WTC11 (cell line): ENCODE measurements at regions not wholly inside any gene's neighbourhood (a gene's known extent, or its start where the extent isn't known, plus 50 kb on each side); places are given as distances from the start of the nearest gene placed in this dataset.
"Not testable (repeated sequence)": the region's sequence is repeated elsewhere in the genome, so short reads cannot be mapped to it uniquely, and the experiment has no call there.

Source experiments
- ATAC-seq: fragments of 200-7000 bp; cut with Tn5 transposase; 2 replicates; pipeline ENCODE4 v1.10.0; 2021; ENCODE audit warnings: mild to moderate bottlenecking, moderate library complexity
- CTCF ChIA-PET: fragments of 300-600 bp; sonication (Branson Sonifier 250); formaldehyde crosslinking; loops from one replicate; lab custom pipeline; 2021; ENCODE audit warnings: antibody characterized with exemption; lab: Charles Lee
- POLR2A ChIA-PET: fragments of 350-600 bp; sonication (Branson Sonifier 250); formaldehyde crosslinking; loops from one replicate; lab custom pipeline; 2021; ENCODE audit warnings: antibody characterized with exemption; lab: Charles Lee
- DNase-seq: peaks from one replicate; pipeline ENCODE4 v3.0.0; 2021; ENCODE audit warnings: low spot score
- H3K27ac Mint-ChIP-seq: 2 replicates; pipeline ENCODE4 v1.8.0; 2021; ENCODE audit warnings: mixed read lengths
- H3K27me3 Mint-ChIP-seq: 2 replicates; pipeline ENCODE4 v1.8.0; 2021; ENCODE audit warnings: low read depth, mild to moderate bottlenecking, moderate library complexity, mixed read lengths
- H3K36me3 Mint-ChIP-seq: 2 replicates; pipeline ENCODE4 v1.8.0; 2021; ENCODE audit warnings: mixed read lengths
- H3K4me1 Mint-ChIP-seq: 2 replicates; pipeline ENCODE4 v1.8.0; 2022; ENCODE audit warnings: mixed read lengths
- H3K4me3 Mint-ChIP-seq: 2 replicates; pipeline ENCODE4 v1.8.0; 2021; ENCODE audit warnings: mild to moderate bottlenecking, moderate library complexity, mixed read lengths
- H3K9me3 Mint-ChIP-seq: 2 replicates; pipeline ENCODE4 v1.8.0; 2021; ENCODE audit warnings: mixed read lengths
- CDX4 ChIP-seq: fragments of 250-450 bp; sonication (Bioruptor Pico); IDR thresholded peaks from 2 replicates; pipeline ENCODE4 v1.9.0; 2021; ENCODE audit warnings: moderate library complexity, mild to moderate bottlenecking, inconsistent platforms, borderline replicate concordance
- E2F4 ChIP-seq: sonication (generic); formaldehyde crosslinking; IDR thresholded peaks from 2 replicates; pipeline ENCODE4 v1.8.1; 2022; ENCODE audit warnings: low read depth, mild to moderate bottlenecking, moderate library complexity, missing genetic modification reagents, borderline replicate concordance
- ERG ChIP-seq: fragments of 250-450 bp; sonication (Bioruptor Pico); IDR thresholded peaks from 2 replicates; pipeline ENCODE4 v1.8.0; 2021; ENCODE audit warnings: mild to moderate bottlenecking
- KAT7 ChIP-seq: sonication (generic); formaldehyde crosslinking; IDR thresholded peaks from 2 replicates; pipeline ENCODE4 v1.8.1; 2023; ENCODE audit warnings: missing genetic modification reagents, mild to moderate bottlenecking, borderline replicate concordance
- PRDM15 ChIP-seq: sonication (generic); formaldehyde crosslinking; IDR thresholded peaks from 2 replicates; pipeline ENCODE4 v1.8.0; 2022; ENCODE audit warnings: missing genetic modification reagents
- SOX15 ChIP-seq: fragments of 250-450 bp; sonication (Bioruptor Pico); IDR thresholded peaks from 2 replicates; pipeline ENCODE4 v1.9.0; 2021; ENCODE audit warnings: mild to moderate bottlenecking
- SP1 ChIP-seq: sonication (generic); formaldehyde crosslinking; conservative IDR thresholded peaks from 2 replicates; pipeline ENCODE4 v1.8.1; 2022; ENCODE audit warnings: missing genetic modification reagents
- ZSCAN18 ChIP-seq: fragments of 250-450 bp; sonication (Bioruptor Pico); IDR thresholded peaks from 2 replicates; pipeline ENCODE4 v2.1.2; 2022; ENCODE audit warnings: mild to moderate bottlenecking, moderate library complexity

- TF ChIP-seq E2F4 (CRISPR knock-in tag), result no peak
- no peak for TF ChIP-seq CDX4 (CRISPR knock-in tag)
- TF ChIP-seq, all 79 proteins: peak for 0
Observed at GRCh38 chr14:105919458-105920150, 393.2 kb downstream of the TMEM121 start (continued).

- DNase-seq, H3K4me3 Mint-ChIP-seq, H3K27ac Mint-ChIP-seq, POLR2A ChIA-PET, ATAC-seq, CTCF ChIA-PET, H3K4me1 Mint-ChIP-seq: not testable (repeated sequence)
- Mint-ChIP-seq H3K9me3 (peaks cover 46% of the 10 kb centered on the region), H3K36me3 (peaks cover 51% of the 10 kb centered on the region), H3K27me3 (peaks cover 10% of the 10 kb centered on the region)
Observed at GRCh38 chr14:105920151-105920700, 393.8 kb downstream of the TMEM121 start.

GRCh38 chr14:105920803-105921755 lies 394.7 kb downstream of the TMEM121 start:
- POLR2A ChIA-PET, CTCF ChIA-PET, H3K4me1 Mint-ChIP-seq, DNase-seq, ATAC-seq, H3K27ac Mint-ChIP-seq, H3K4me3 Mint-ChIP-seq: not testable (repeated sequence)
- peaks cover 10% of the 10 kb centered on the region for H3K27me3 Mint-ChIP-seq
- H3K9me3 Mint-ChIP-seq, result peaks cover 46% of the 10 kb centered on the region
- H3K36me3 Mint-ChIP-seq, result peaks cover 58% of the 10 kb centered on the region

- H3K4me1 Mint-ChIP-seq, ATAC-seq, CTCF ChIA-PET, H3K27ac Mint-ChIP-seq, DNase-seq, POLR2A ChIA-PET, H3K4me3 Mint-ChIP-seq: not testable (repeated sequence)
- H3K36me3 Mint-ChIP-seq, result peaks cover 55% of the 10 kb centered on the region
- peaks cover 42% of the 10 kb centered on the region for H3K9me3 Mint-ChIP-seq
- H3K27me3 Mint-ChIP-seq, result peaks cover 10% of the 10 kb centered on the region
Observed at GRCh38 chr14:105921781-105922180, 395.4 kb downstream of the TMEM121 start.

- H3K36me3 Mint-ChIP-seq, result peaks cover 56% of the 10 kb centered on the region
- H3K4me3 Mint-ChIP-seq, H3K4me1 Mint-ChIP-seq, CTCF ChIA-PET, DNase-seq, H3K27ac Mint-ChIP-seq, ATAC-seq, POLR2A ChIA-PET: not testable (repeated sequence)
- H3K27me3 Mint-ChIP-seq, result peaks cover 10% of the 10 kb centered on the region
- H3K9me3 Mint-ChIP-seq, result peaks cover 49% of the 10 kb centered on the region
Observed at GRCh38 chr14:105923520-105924191, 397.3 kb downstream of the TMEM121 start.

GRCh38 chr14:105924951-105925591 lies 398.7 kb downstream of the TMEM121 start:
- peaks cover 53% of the 10 kb centered on the region for H3K36me3 Mint-ChIP-seq
- peaks cover 10% of the 10 kb centered on the region for H3K27me3 Mint-ChIP-seq
- no peak overlapping the region for H3K4me3 Mint-ChIP-seq
- ChIA-PET POLR2A (no interaction called here), CTCF (no interaction called here)
- DNase-seq (no peak), ATAC-seq (no peak)
- no peaks in the 10 kb centered on the region for H3K4me1 Mint-ChIP-seq
- H3K27ac Mint-ChIP-seq, result no peak overlapping the region
- H3K9me3 Mint-ChIP-seq, result peaks cover 47% of the 10 kb centered on the region
- TF ChIP-seq SOX15 (CRISPR knock-in tag) (no peak), KAT7 (CRISPR knock-in tag) (no peak), ZSCAN18 (CRISPR knock-in tag) (no peak), ERG (no peak), PRDM15 (CRISPR knock-in tag) (no peak), SP1 (no peak)
